ENCODE measurements at regions not wholly inside any gene's neighbourhood (a gene's known extent, or its start where the extent isn't known, plus 50 kb on each side); places are given as distances from the start of the nearest gene placed in this dataset.

GRCh38 chr9:89676281-89676680, 71.5 kb downstream of the GADD45G start:
- H3K27me3 ChIP-seq = no peaks in the 10 kb centered on the region
- TF ChIP-seq, protein P1, sequence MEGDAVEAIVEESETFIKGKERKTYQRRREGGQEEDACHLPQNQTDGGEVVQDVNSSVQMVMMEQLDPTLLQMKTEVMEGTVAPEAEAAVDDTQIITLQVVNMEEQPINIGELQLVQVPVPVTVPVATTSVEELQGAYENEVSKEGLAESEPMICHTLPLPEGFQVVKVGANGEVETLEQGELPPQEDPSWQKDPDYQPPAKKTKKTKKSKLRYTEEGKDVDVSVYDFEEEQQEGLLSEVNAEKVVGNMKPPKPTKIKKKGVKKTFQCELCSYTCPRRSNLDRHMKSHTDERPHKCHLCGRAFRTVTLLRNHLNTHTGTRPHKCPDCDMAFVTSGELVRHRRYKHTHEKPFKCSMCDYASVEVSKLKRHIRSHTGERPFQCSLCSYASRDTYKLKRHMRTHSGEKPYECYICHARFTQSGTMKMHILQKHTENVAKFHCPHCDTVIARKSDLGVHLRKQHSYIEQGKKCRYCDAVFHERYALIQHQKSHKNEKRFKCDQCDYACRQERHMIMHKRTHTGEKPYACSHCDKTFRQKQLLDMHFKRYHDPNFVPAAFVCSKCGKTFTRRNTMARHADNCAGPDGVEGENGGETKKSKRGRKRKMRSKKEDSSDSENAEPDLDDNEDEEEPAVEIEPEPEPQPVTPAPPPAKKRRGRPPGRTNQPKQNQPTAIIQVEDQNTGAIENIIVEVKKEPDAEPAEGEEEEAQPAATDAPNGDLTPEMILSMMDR (IDR thresholded peaks at IDR 0.05; ENCODE audit: low read depth, low read length) = no peak
- H3K4me1 ChIP-seq = peaks cover 53% of the 10 kb centered on the region
- no peaks in the 10 kb centered on the region for H3K36me3 ChIP-seq
- H3K9me3 ChIP-seq = no peaks in the 10 kb centered on the region
- DNase-seq = peak; percentile 84
- H3K4me3 ChIP-seq (ENCODE audit: low read depth, low read length) = no peak overlapping the region

DNA sequence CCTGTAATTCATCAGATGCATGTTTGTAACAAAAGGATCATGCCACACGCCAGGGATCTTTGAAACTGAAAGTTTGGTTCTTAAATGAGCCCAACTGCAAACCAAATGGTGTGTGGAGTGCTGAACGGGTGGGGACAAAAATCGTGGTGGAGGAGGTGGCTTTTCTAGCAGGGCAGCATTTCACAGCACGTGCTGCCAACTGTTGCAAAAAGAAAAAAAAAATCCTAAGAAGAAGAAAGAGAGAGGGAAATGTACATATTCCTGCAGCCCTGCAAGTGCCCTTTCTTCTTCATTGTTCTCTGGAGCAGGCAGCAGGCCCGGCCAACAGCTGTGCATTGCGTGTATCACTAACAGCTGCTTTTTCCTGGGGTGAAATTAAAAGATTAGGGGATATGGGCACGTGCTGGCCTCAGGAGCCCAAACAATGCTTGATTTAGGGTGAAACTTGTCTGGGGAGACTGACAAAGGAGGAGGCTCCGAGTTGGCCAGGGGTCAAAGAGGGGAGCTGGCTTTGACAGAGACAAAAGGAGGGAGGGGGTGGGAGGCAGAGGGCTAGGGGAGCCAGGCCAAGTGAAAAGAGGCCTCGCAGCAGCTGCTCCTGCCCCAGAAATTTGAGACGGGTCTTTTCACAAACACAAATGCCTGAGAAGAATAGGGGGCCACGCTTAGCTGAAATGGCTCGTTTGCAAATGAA, 73.0 kb downstream of the GADD45G start:
- no peaks in the 10 kb centered on the region for H3K36me3 ChIP-seq
- DNase-seq = no peak
- no peaks in the 10 kb centered on the region for H3K27me3 ChIP-seq
- no peak overlapping the region for H3K4me3 ChIP-seq (ENCODE audit: low read depth, low read length)
- TF ChIP-seq, protein P1 (IDR thresholded peaks at IDR 0.05; ENCODE audit: low read depth, low read length) = no peak
- no peaks in the 10 kb centered on the region for H3K9me3 ChIP-seq
- H3K4me1 ChIP-seq = peaks cover 53% of the 10 kb centered on the region

GRCh38 chr9:89678396-89679015, 73.7 kb downstream of the GADD45G start:
- TF ChIP-seq, protein P1 (IDR thresholded peaks at IDR 0.05; ENCODE audit: low read depth, low read length) = no peak
- no peaks in the 10 kb centered on the region for H3K9me3 ChIP-seq
- no peaks in the 10 kb centered on the region for H3K36me3 ChIP-seq
- no peaks in the 10 kb centered on the region for H3K27me3 ChIP-seq
- DNase-seq = no peak
- H3K4me1 ChIP-seq = peaks cover 53% of the 10 kb centered on the region
- no peak overlapping the region for H3K4me3 ChIP-seq (ENCODE audit: low read depth, low read length)

DNA sequence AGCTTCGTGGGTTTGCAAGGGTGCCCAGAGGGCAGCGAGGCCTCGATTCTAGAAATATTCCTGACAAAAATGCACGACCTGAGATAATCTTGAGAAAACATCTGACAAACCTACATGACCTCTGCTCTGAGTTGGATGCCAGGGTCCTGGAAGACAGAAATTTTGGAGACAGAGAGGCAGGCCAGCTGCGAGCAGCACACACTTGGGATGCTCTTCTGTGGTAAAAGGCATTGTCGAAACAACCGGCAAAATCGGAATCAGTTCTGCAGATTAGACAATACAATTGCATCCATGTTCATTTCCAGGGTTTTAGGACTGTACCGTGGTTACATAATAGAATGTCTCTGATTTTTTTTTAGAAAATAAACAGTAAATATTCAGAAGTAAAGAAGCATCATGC, 74.2 kb downstream of the GADD45G start:
- Histone ChIP-seq H3K27me3 (no peaks in the 10 kb centered on the region), H3K4me1 (peaks cover 53% of the 10 kb centered on the region), H3K36me3 (no peaks in the 10 kb centered on the region), H3K9me3 (no peaks in the 10 kb centered on the region), H3K4me3 (ENCODE audit: low read depth, low read length) (no peak overlapping the region)
- TF ChIP-seq, protein P1 (IDR thresholded peaks at IDR 0.05; ENCODE audit: low read depth, low read length) = no peak
- DNase-seq = no peak

DNA sequence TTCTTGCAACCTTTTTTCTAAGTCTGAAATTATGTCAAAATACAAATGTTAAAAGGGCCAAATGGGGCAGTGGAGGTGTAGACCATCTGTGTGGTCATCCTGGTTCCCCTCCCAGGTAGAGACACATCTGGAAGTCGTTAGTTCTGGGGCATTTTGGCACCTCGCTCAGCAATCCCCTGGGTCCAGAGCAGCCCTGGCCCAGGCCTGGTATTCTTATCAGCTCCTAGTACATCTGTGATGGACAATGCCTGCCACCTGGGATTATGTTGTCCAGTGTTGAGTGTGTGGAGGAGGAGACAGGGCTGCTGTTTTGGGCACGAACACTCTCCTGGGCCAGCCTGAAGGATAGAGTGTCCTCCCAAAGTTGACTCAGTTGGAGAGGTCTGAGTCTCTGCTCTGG, 74.8 kb downstream of the GADD45G start:
- Histone ChIP-seq H3K4me1 (peaks cover 49% of the 10 kb centered on the region), H3K36me3 (no peaks in the 10 kb centered on the region), H3K27me3 (no peaks in the 10 kb centered on the region), H3K4me3 (ENCODE audit: low read depth, low read length) (no peak overlapping the region), H3K9me3 (no peaks in the 10 kb centered on the region)
- TF ChIP-seq, protein P1 (IDR thresholded peaks at IDR 0.05; ENCODE audit: low read depth, low read length) = no peak
- DNase-seq = peak; percentile 81
